IMR-90 (cell line): ENCODE measurements at regions not wholly inside any gene's neighbourhood (a gene's known extent, or its start where the extent isn't known, plus 50 kb on each side); places are given as distances from the start of the nearest gene placed in this dataset.

Experiments
- ATAC-seq: fragments of 200-7000 bp; cut with Tn5 transposase; 2 replicates; pipeline ENCODE4 v1.9.1; 2020; ENCODE audit warnings: low read depth, mild to moderate bottlenecking, moderate library complexity
- BruUV-seq: library from RNA; stranded (reverse); fragments of 400-500 nt; replicated peaks from 2 replicates; lab custom pipeline; 2021; lab: Mats Ljungman, UMichigan
- CTCF ChIA-PET: fragments of 300-600 bp; formaldehyde crosslinking; extraction: SDS; loops from one replicate; lab custom pipeline; 2021; ENCODE audit warnings: antibody characterized with exemption; lab: Yijun Ruan, JAX
- POLR2A ChIA-PET: fragments of 300-600 bp; sonication (Branson Sonifier 250); formaldehyde crosslinking; loops from one replicate; lab custom pipeline; 2022; ENCODE audit warnings: antibody characterized with exemption; ENCODE audit not compliant: unreplicated experiment; lab: Charles Lee
- DNase-seq: peaks from one replicate; pipeline ENCODE4 v3.0.0; 2013
- H2AFZ ChIP-seq: replicated peaks from 2 replicates; pipeline ENCODE3; 2013; ENCODE audit warnings: low read length, mild to moderate bottlenecking; ENCODE audit not compliant: poor library complexity
- H2AK5ac ChIP-seq: 2 replicates; pipeline ENCODE4 v1.6.1; 2013; ENCODE audit warnings: low read depth, low read length, inconsistent platforms
- H2AK9ac ChIP-seq: replicated peaks from 2 replicates; pipeline ENCODE3; 2013; ENCODE audit warnings: mild to moderate bottlenecking, low read depth, low read length, moderate library complexity; ENCODE audit not compliant: poor library complexity
- H2BK120ac ChIP-seq: 2 replicates; pipeline ENCODE4 v1.6.1; 2013; ENCODE audit warnings: low read depth, low read length, inconsistent platforms
- H2BK15ac ChIP-seq: 3 replicates; pipeline ENCODE4 v1.6.1; 2013; ENCODE audit warnings: low read depth, low read length, inconsistent platforms
- H2BK20ac ChIP-seq: 2 replicates; pipeline ENCODE4 v1.6.1; 2013; ENCODE audit warnings: low read depth, mild to moderate bottlenecking, inconsistent platforms, low read length, moderate library complexity
- H2BK5ac ChIP-seq: 2 replicates; pipeline ENCODE4 v1.6.1; 2013; ENCODE audit warnings: mild to moderate bottlenecking, low read depth, low read length, inconsistent platforms; ENCODE audit not compliant: poor library complexity, severe bottlenecking
- H3K14ac ChIP-seq: replicated peaks from 2 replicates; pipeline ENCODE4 v1.6.1; 2013; ENCODE audit warnings: low read depth, low read length, inconsistent platforms
- H3K18ac ChIP-seq: 2 replicates; pipeline ENCODE4 v1.6.1; 2013; ENCODE audit warnings: low read depth, low read length, control low read depth
- H3K23ac ChIP-seq: 2 replicates; pipeline ENCODE4 v1.6.1; 2013; ENCODE audit warnings: low read depth, low read length, inconsistent platforms
- H3K27ac ChIP-seq: 2 replicates; pipeline ENCODE4 v1.5.1; 2013; ENCODE audit warnings: mild to moderate bottlenecking, control low read depth, low read length; ENCODE audit not compliant: insufficient read depth
- H3K27me3 ChIP-seq: 2 replicates; pipeline ENCODE4 v1.6.1; 2013; ENCODE audit warnings: low read length; ENCODE audit not compliant: control insufficient read depth, insufficient read depth
- H3K36me3 ChIP-seq: 2 replicates; pipeline ENCODE4 v1.6.1; 2013; ENCODE audit warnings: low read length, mixed read lengths; ENCODE audit not compliant: control insufficient read depth, insufficient read depth
- H3K4ac ChIP-seq: 2 replicates; pipeline ENCODE4 v1.6.1; 2013; ENCODE audit warnings: low read depth, low read length, inconsistent platforms
- H3K4me1 ChIP-seq: 2 replicates; pipeline ENCODE4 v1.6.1; 2013; ENCODE audit warnings: low read length, mixed read lengths; ENCODE audit not compliant: control insufficient read depth, insufficient read depth
- H3K4me2 ChIP-seq: 2 replicates; pipeline ENCODE4 v1.6.1; 2013; ENCODE audit warnings: low read depth, mild to moderate bottlenecking, control low read depth, low read length, moderate library complexity
- H3K4me3 ChIP-seq: 2 replicates; pipeline ENCODE4 v1.5.1; 2013; ENCODE audit warnings: low read depth, mild to moderate bottlenecking, control low read depth, low read length, moderate library complexity; ENCODE audit not compliant: insufficient read depth
- H3K56ac ChIP-seq: 2 replicates; pipeline ENCODE4 v1.6.1; 2013; ENCODE audit warnings: low read length, inconsistent platforms; ENCODE audit not compliant: insufficient read depth; ENCODE audit errors: extremely low read depth
- H3K79me1 ChIP-seq, 2 experiments: 2 replicates each; pipeline ENCODE4 v1.6.1; 2013; ENCODE audit warnings: low read length in 2 of 2, inconsistent platforms in 1 of 2, low read depth in 1 of 2
- H3K9ac ChIP-seq: 2 replicates; pipeline ENCODE4 v1.6.1; 2013; ENCODE audit warnings: low read depth, low read length, control low read depth
- H3K9me1 ChIP-seq: 2 replicates; pipeline ENCODE4 v1.6.1; 2013; ENCODE audit warnings: low read length, inconsistent platforms; ENCODE audit not compliant: insufficient read depth
- H3K9me3 ChIP-seq: 2 replicates; pipeline ENCODE4 v1.6.1; 2013; ENCODE audit warnings: low read length; ENCODE audit not compliant: control insufficient read depth, insufficient read depth
- H4K20me1 ChIP-seq: 2 replicates; pipeline ENCODE4 v1.6.1; 2013; ENCODE audit warnings: low read length, inconsistent platforms; ENCODE audit not compliant: insufficient read depth
- H4K5ac ChIP-seq: 2 replicates; pipeline ENCODE4 v1.6.1; 2013; ENCODE audit warnings: mild to moderate bottlenecking, low read depth, low read length, control low read depth
- H4K8ac ChIP-seq, 2 experiments: 2 replicates each; pipeline ENCODE4 v1.6.1; 2013; ENCODE audit warnings: low read depth in 2 of 2, low read length in 2 of 2, control low read depth in 1 of 2, inconsistent platforms in 1 of 2
- H4K91ac ChIP-seq: 2 replicates; pipeline ENCODE4 v1.6.1; 2013; ENCODE audit warnings: low read depth, low read length, inconsistent platforms; ENCODE audit not compliant: insufficient read depth
- CEBPB ChIP-seq: IDR thresholded peaks from 2 replicates; pipeline ENCODE4 v1.6.1; 2012; ENCODE audit warnings: low read depth, low read length, improper control_type of control experiment
- CHD1 ChIP-seq: IDR thresholded peaks from 2 replicates; pipeline ENCODE4 v1.6.1; 2012; ENCODE audit warnings: low read depth, low read length, improper control_type of control experiment
- CTCF ChIP-seq: conservative IDR thresholded peaks from 2 replicates; pipeline ENCODE4 v1.5.1; 2012; ENCODE audit warnings: mild to moderate bottlenecking, low read depth, low read length, improper control_type of control experiment
- ELK1 ChIP-seq: fragments of 150-350 bp; IDR thresholded peaks from 2 replicates; pipeline ENCODE4 v1.6.1; 2016; ENCODE audit warnings: low read depth, mild to moderate bottlenecking, low read length, moderate library complexity, borderline replicate concordance
- FOS ChIP-seq: fragments of 150-350 bp; IDR thresholded peaks from 2 replicates; pipeline ENCODE4 v1.6.1; 2016; ENCODE audit warnings: low read depth, low read length
- MAFK ChIP-seq: IDR thresholded peaks from 2 replicates; pipeline ENCODE4 v1.6.1; 2012; ENCODE audit warnings: low read depth, low read length, improper control_type of control experiment
- MXI1 ChIP-seq: IDR thresholded peaks from 2 replicates; pipeline ENCODE4 v1.6.1; 2012; ENCODE audit warnings: low read depth, mild to moderate bottlenecking, low read length, moderate library complexity, borderline replicate concordance
- NFE2L2 ChIP-seq: fragments of 150-350 bp; IDR thresholded peaks from 2 replicates; pipeline ENCODE4 v1.6.1; 2016; ENCODE audit warnings: low read depth, mild to moderate bottlenecking, low read length
- POLR2A ChIP-seq: IDR thresholded peaks from 2 replicates; pipeline ENCODE4 v1.6.1; 2012; ENCODE audit warnings: mild to moderate bottlenecking, low read depth, low read length
- RAD21 ChIP-seq: IDR thresholded peaks from 2 replicates; pipeline ENCODE4 v1.6.1; 2012; ENCODE audit warnings: low read length, improper control_type of control experiment
- RFX5 ChIP-seq: IDR thresholded peaks from 2 replicates; pipeline ENCODE4 v1.8.0; 2012; ENCODE audit warnings: low read depth, mild to moderate bottlenecking, low read length, moderate library complexity
- USF2 ChIP-seq: fragments of 150-350 bp; IDR thresholded peaks from 2 replicates; pipeline ENCODE4 v1.6.1; 2017; ENCODE audit warnings: mild to moderate bottlenecking, antibody characterized with exemption, low read length, low read depth
- WGBS, 2 experiments: methylation state at CpG; one replicate each; pipeline versions ENCODE4 v1.1.5 to v1.1.7; 2013; ENCODE audit warnings: missing lambda C conversion rate in 2 of 2; ENCODE audit not compliant: insufficient read length in 1 of 2; ENCODE audit errors: extremely low coverage in 2 of 2; 5-methylcytosine and 5-hydroxymethylcytosine counted together
- dilution Hi-C: fragments of 300-500 bp; cut with HindIII; formaldehyde crosslinking; loops from one replicate; pipeline ENCODE4 v1.14.3; 2018; ENCODE audit warnings: low sequenced_read_pairs; ENCODE audit not compliant: unreplicated experiment
- in situ Hi-C: fragments of 300-500 bp; cut with MboI; formaldehyde crosslinking; loops from 3 replicates; pipeline ENCODE4 v1.14.3; 2019; ENCODE audit warnings: low sequenced_read_pairs, inconsistent platforms, mixed read lengths
- intact Hi-C: fragments of 100-400 bp; cut with micrococcal nuclease; formaldehyde crosslinking; loops from 2 replicates; pipeline ENCODE4 v1.10.0; 2022

- no peaks in the 10 kb centered on the region for H3K4me1 ChIP-seq
- no peak for DNase-seq
- H4K91ac ChIP-seq, result no peak overlapping the region
- H3K23ac ChIP-seq, result no peak overlapping the region
- in situ Hi-C loops, result no loop called here
- no peak overlapping the region for H3K56ac ChIP-seq
- no peak overlapping the region for H3K18ac ChIP-seq
- H4K5ac ChIP-seq, result no peak overlapping the region
- CTCF ChIA-PET, result no interaction called here
- no peak overlapping the region for H3K27ac ChIP-seq
- H4K8ac ChIP-seq, result no peak overlapping the region
- no peak overlapping the region for H3K14ac ChIP-seq
- H2BK120ac ChIP-seq, result no peak overlapping the region
- no peak overlapping the region for H2BK5ac ChIP-seq
- H3K4ac ChIP-seq, result no peak overlapping the region
- H3K79me1 ChIP-seq, result no peaks in the 10 kb centered on the region
- H3K36me3 ChIP-seq, result no peaks in the 10 kb centered on the region
- H3K27me3 ChIP-seq, result no peaks in the 10 kb centered on the region
- no peak overlapping the region for H2BK15ac ChIP-seq
- no peak overlapping the region for H3K4me2 ChIP-seq
- intact Hi-C loops, result no loop called here
- WGBS, 2 experiments, result 92% methylated on average over 2 of the region's 8 CpGs; no CpG with 5 or more reads in 1 of the 2 experiments
- H3K9me1 ChIP-seq, result no peaks in the 10 kb centered on the region
- H2AFZ ChIP-seq, result no peak overlapping the region
- POLR2A ChIA-PET, result no interaction called here
- H3K9ac ChIP-seq, result no peak overlapping the region
- H3K4me3 ChIP-seq, result no peak overlapping the region
- ATAC-seq, result no peak
- H4K20me1 ChIP-seq, result no peaks in the 10 kb centered on the region
- no peak overlapping the region for H2AK9ac ChIP-seq
- TF ChIP-seq RFX5 (no peak), POLR2A (no peak), FOS (no peak), USF2 (no peak), CHD1 (no peak), MAFK (no peak), RAD21 (no peak), CTCF (no peak), ELK1 (no peak), CEBPB (no peak), MXI1 (no peak), NFE2L2 (no peak)
- H3K9me3 ChIP-seq, result peaks cover 8% of the 10 kb centered on the region; the same call in 1 of the 2 replicates
- H2BK20ac ChIP-seq, result no peak overlapping the region
- dilution Hi-C loops, result no loop called here
- no TSS peak for BruUV-seq
- no peak overlapping the region for H2AK5ac ChIP-seq
Observed at GRCh38 chr21:31473685-31474345, 129.8 kb upstream of the TIAM1 start.
